ENCODE measurements at regions not wholly inside any gene's neighbourhood (a gene's known extent, or its start where the extent isn't known, plus 50 kb on each side); places are given as distances from the start of the nearest gene placed in this dataset.

- no peaks in the 10 kb centered on the region for H3K36me3 ChIP-seq (ENCODE audit: low read length)
- H2AFZ ChIP-seq (ENCODE audit: low read depth, low read length, severe bottlenecking) = no peak overlapping the region
- H3K27ac ChIP-seq (ENCODE audit: low read depth, low read length) = no peak overlapping the region
- TF ChIP-seq CTCF (IDR thresholded peaks at IDR 0.05; ENCODE audit: insufficient read depth, low read length, poor library complexity, severe bottlenecking) (no peak), EZH2phosphoT487 (conservative IDR thresholded peaks at IDR 0.05; ENCODE audit: low read length) (no peak)
- no peaks in the 10 kb centered on the region for H3K27me3 ChIP-seq (ENCODE audit: low read length)
- H3K9me3 ChIP-seq (ENCODE audit: insufficient read depth, low read length) = no peaks in the 10 kb centered on the region
- no peak overlapping the region for H3K4me3 ChIP-seq (ENCODE audit: insufficient read depth, low read length, poor library complexity, severe bottlenecking)
- H4K20me1 ChIP-seq (ENCODE audit: low read depth, low read length) = no peaks in the 10 kb centered on the region
- no peak overlapping the region for H3K4me2 ChIP-seq (ENCODE audit: low read depth, low read length, poor library complexity, severe bottlenecking)
- H3K9me2 ChIP-seq (replicated peaks; ENCODE audit: insufficient read depth, low read length) = no peaks in the 10 kb centered on the region
- H3F3A ChIP-seq (ENCODE audit: insufficient read depth) = no peaks in the 10 kb centered on the region
- H3K79me2 ChIP-seq (ENCODE audit: insufficient read depth, low read length) = no peaks in the 10 kb centered on the region
- H3K9ac ChIP-seq (ENCODE audit: low read length) = no peak overlapping the region
These were observed 271.4 kb downstream of the TLE1 start for GRCh38 chr9:81417941-81418340.

GRCh38 chr9:81417299-81417675 lies 272.1 kb downstream of the TLE1 start:
- no peaks in the 10 kb centered on the region for H3K9me3 ChIP-seq (ENCODE audit: insufficient read depth, low read length)
- no peak overlapping the region for H3K9ac ChIP-seq (ENCODE audit: low read length)
- no peaks in the 10 kb centered on the region for H3K27me3 ChIP-seq (ENCODE audit: low read length)
- no peak overlapping the region for H3K4me3 ChIP-seq (ENCODE audit: insufficient read depth, low read length, poor library complexity, severe bottlenecking)
- H3F3A ChIP-seq (ENCODE audit: insufficient read depth) = no peaks in the 10 kb centered on the region
- no peaks in the 10 kb centered on the region for H3K9me2 ChIP-seq (replicated peaks; ENCODE audit: insufficient read depth, low read length)
- no peak overlapping the region for H3K27ac ChIP-seq (ENCODE audit: low read depth, low read length)
- H4K20me1 ChIP-seq (ENCODE audit: low read depth, low read length) = no peaks in the 10 kb centered on the region
- no peak overlapping the region for H3K4me2 ChIP-seq (ENCODE audit: low read depth, low read length, poor library complexity, severe bottlenecking)
- no peak overlapping the region for H2AFZ ChIP-seq (ENCODE audit: low read depth, low read length, severe bottlenecking)
- TF ChIP-seq EZH2phosphoT487 (conservative IDR thresholded peaks at IDR 0.05; ENCODE audit: low read length) (no peak), CTCF (IDR thresholded peaks at IDR 0.05; ENCODE audit: insufficient read depth, low read length, poor library complexity, severe bottlenecking) (no peak)
- no peaks in the 10 kb centered on the region for H3K79me2 ChIP-seq (ENCODE audit: insufficient read depth, low read length)
- H3K36me3 ChIP-seq (ENCODE audit: low read length) = no peaks in the 10 kb centered on the region

- H3F3A ChIP-seq (ENCODE audit: insufficient read depth) = no peaks in the 10 kb centered on the region
- no peaks in the 10 kb centered on the region for H3K79me2 ChIP-seq (ENCODE audit: insufficient read depth, low read length)
- no peak overlapping the region for H3K4me2 ChIP-seq (ENCODE audit: low read depth, low read length, poor library complexity, severe bottlenecking)
- no peaks in the 10 kb centered on the region for H3K9me3 ChIP-seq (ENCODE audit: insufficient read depth, low read length)
- TF ChIP-seq EZH2phosphoT487 (conservative IDR thresholded peaks at IDR 0.05; ENCODE audit: low read length) (no peak), CTCF (IDR thresholded peaks at IDR 0.05; ENCODE audit: insufficient read depth, low read length, poor library complexity, severe bottlenecking) (no peak)
- H3K9me2 ChIP-seq (replicated peaks; ENCODE audit: insufficient read depth, low read length) = no peaks in the 10 kb centered on the region
- H3K9ac ChIP-seq (ENCODE audit: low read length) = no peak overlapping the region
- H2AFZ ChIP-seq (ENCODE audit: low read depth, low read length, severe bottlenecking) = no peak overlapping the region
- no peaks in the 10 kb centered on the region for H3K27me3 ChIP-seq (ENCODE audit: low read length)
- H3K27ac ChIP-seq (ENCODE audit: low read depth, low read length) = no peak overlapping the region
- no peaks in the 10 kb centered on the region for H3K36me3 ChIP-seq (ENCODE audit: low read length)
- H4K20me1 ChIP-seq (ENCODE audit: low read depth, low read length) = no peaks in the 10 kb centered on the region
- H3K4me3 ChIP-seq (ENCODE audit: insufficient read depth, low read length, poor library complexity, severe bottlenecking) = no peak overlapping the region
These were observed 272.7 kb downstream of the TLE1 start for GRCh38 chr9:81416476-81417298.
